Mammary epithelial cell (primary cell): ENCODE measurements at regions not wholly inside any gene's neighbourhood (a gene's known extent, or its start where the extent isn't known, plus 50 kb on each side); places are given as distances from the start of the nearest gene placed in this dataset.

Source experiments
- CTCF ChIP-seq, 2 donors: IDR thresholded peaks in 1 of 2; conservative IDR thresholded peaks in 1 of 2; 2 replicates each; pipeline ENCODE4 v1.5.1; 2011 to 2012; ENCODE audit warnings: inconsistent platforms in 2 of 2, low read length in 2 of 2, mild to moderate bottlenecking in 2 of 2, control low read depth in 1 of 2, low read depth in 1 of 2; ENCODE audit not compliant: insufficient read depth in 1 of 2; ENCODE audit errors: extremely low read depth in 1 of 2
- EZH2 ChIP-seq: IDR thresholded peaks from 2 replicates; pipeline ENCODE4 v1.6.1; 2012; ENCODE audit warnings: low read length, inconsistent platforms, borderline replicate concordance

- TF ChIP-seq CTCF (conservative IDR thresholded peaks at IDR 0.05 in 1 of 2, IDR thresholded peaks at IDR 0.05 in 1 of 2; ENCODE audit: extremely low read depth in 1 of 2, insufficient read depth in 1 of 2, low read depth in 1 of 2, low read length in 2 of 2), result no peak
- TF ChIP-seq EZH2, result no peak
Observed at GRCh38 chr4:14280567-14280966, 653.0 kb upstream of the BOD1L1 start.
